Mesendoderm (in vitro differentiated cells): ENCODE measurements at regions not wholly inside any gene's neighbourhood (a gene's known extent, or its start where the extent isn't known, plus 50 kb on each side); places are given as distances from the start of the nearest gene placed in this dataset.

Source experiments
- DNase-seq: peaks from one replicate; pipeline ENCODE4 v3.0.0; 2013
- H2AK5ac ChIP-seq: 2 replicates; pipeline ENCODE4 v1.6.1; 2013; ENCODE audit warnings: low read length, inconsistent platforms
- H2BK120ac ChIP-seq: 2 replicates; pipeline ENCODE4 v1.6.1; 2013; ENCODE audit warnings: low read depth, mild to moderate bottlenecking, low read length, moderate library complexity, mixed read lengths
- H2BK15ac ChIP-seq: replicated peaks from 2 replicates; pipeline ENCODE4 v1.6.1; 2013; ENCODE audit warnings: low read depth, mild to moderate bottlenecking, moderate library complexity
- H2BK5ac ChIP-seq: 2 replicates; pipeline ENCODE4 v1.6.1; 2013; ENCODE audit warnings: low read length, inconsistent platforms
- H3K18ac ChIP-seq: 2 replicates; pipeline ENCODE4 v1.6.1; 2013; ENCODE audit warnings: mild to moderate bottlenecking, low read length, mixed read lengths
- H3K23ac ChIP-seq: one replicate; pipeline ENCODE4 v1.6.1; 2013; ENCODE audit warnings: low read length
- H3K27ac ChIP-seq: 2 replicates; pipeline ENCODE4 v1.5.1; 2013; ENCODE audit warnings: low read depth, mild to moderate bottlenecking, inconsistent platforms, low read length, moderate library complexity
- H3K27me3 ChIP-seq: 2 replicates; pipeline ENCODE4 v1.6.1; 2013; ENCODE audit warnings: low read length, control low read depth, mild to moderate bottlenecking, inconsistent platforms; ENCODE audit not compliant: insufficient read depth, poor library complexity
- H3K36me3 ChIP-seq: 2 replicates; pipeline ENCODE4 v1.6.1; 2013; ENCODE audit warnings: low read length, inconsistent platforms; ENCODE audit not compliant: control insufficient read depth, insufficient read depth
- H3K4ac ChIP-seq: one replicate; pipeline ENCODE4 v1.6.1; 2013; ENCODE audit warnings: low read depth, mild to moderate bottlenecking, low read length, moderate library complexity
- H3K4me1 ChIP-seq: 2 replicates; pipeline ENCODE4 v1.6.1; 2013; ENCODE audit warnings: low read depth, low read length, inconsistent platforms; ENCODE audit not compliant: control insufficient read depth
- H3K4me2 ChIP-seq: 2 replicates; pipeline ENCODE4 v1.6.1; 2013; ENCODE audit warnings: low read length
- H3K4me3 ChIP-seq: 2 replicates; pipeline ENCODE4 v1.5.1; 2013; ENCODE audit warnings: mild to moderate bottlenecking, low read length
- H3K56ac ChIP-seq: one replicate; pipeline ENCODE4 v1.6.1; 2013; ENCODE audit warnings: low read length
- H3K79me1 ChIP-seq: 2 replicates; pipeline ENCODE4 v1.6.1; 2013; ENCODE audit warnings: low read length, inconsistent platforms
- H3K79me2 ChIP-seq: 2 replicates; pipeline ENCODE4 v1.6.1; 2013; ENCODE audit warnings: mild to moderate bottlenecking, low read length; ENCODE audit not compliant: control insufficient read depth, insufficient read depth
- H3K9ac ChIP-seq: 2 replicates; pipeline ENCODE4 v1.6.1; 2013; ENCODE audit warnings: low read length, inconsistent platforms
- H4K5ac ChIP-seq: one replicate; pipeline ENCODE4 v1.6.1; 2013; ENCODE audit warnings: low read length
- H4K8ac ChIP-seq: one replicate; pipeline ENCODE4 v1.6.1; 2013; ENCODE audit warnings: low read depth, mild to moderate bottlenecking, control low read depth, low read length, moderate library complexity
- WGBS: extraction: QIAGEN DNeasy Blood & Tissue Kit; methylation state at CpG from one replicate; pipeline ENCODE4 v1.1.7; 2013; ENCODE audit warnings: low lambda C conversion rate, missing lambda C conversion rate; ENCODE audit not compliant: insufficient coverage; ENCODE audit errors: extremely low coverage; 5-methylcytosine and 5-hydroxymethylcytosine counted together

DNA sequence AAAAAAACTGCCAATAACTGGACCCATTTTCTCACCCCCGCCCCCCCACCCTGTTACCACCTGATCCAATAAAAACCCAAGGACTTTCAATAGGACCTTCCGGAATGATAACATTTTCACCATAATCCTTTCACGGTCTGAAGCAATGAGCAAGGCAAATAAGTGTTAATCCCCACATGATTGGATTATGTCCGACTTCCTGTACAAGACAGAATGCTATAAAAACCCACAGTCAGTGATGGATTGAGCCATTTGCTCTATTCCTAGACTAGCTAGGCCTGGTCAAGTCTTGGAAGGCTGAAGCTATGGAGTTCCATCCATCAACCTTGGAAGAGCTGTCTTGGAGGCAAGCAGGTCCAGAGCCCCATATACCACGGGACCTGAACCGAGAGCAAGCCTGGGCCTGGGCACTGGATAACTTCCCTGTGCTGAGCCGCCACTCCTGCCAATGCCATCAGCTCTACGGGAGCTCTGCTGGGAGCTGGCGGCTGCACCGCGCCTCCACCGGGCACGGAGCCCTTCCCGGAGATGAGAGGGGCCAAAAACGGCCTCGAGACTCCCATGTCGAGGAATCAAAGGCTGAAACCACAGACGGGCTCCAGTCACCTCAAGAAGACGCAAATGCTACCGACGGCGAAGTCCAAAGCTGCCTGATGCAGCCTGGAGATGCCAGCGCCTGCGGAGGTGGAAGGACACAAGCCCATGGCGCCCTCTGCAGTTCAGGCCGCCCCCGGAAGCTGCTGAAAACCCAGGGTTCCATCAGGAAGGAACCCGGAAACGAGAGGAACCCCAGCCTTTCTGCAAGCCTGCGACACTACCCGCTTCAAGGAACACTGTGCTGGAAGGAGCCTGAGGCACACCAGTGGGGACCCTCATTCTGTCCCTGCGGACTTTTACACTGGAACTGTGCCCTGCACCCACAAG, 69.2 kb downstream of the ANXA2R start:
- DNase-seq, result peak; percentile 44
- Histone ChIP-seq H4K8ac (no peak overlapping the region), H3K4ac (no peak overlapping the region), H2BK120ac (no peak overlapping the region), H3K27ac (no peak overlapping the region), H2BK15ac (no peak overlapping the region), H3K56ac (peak overlapping the region; percentile 54), H3K4me2 (no peak overlapping the region), H4K5ac (no peak overlapping the region), H3K23ac (no peak overlapping the region), H3K79me1 (no peaks in the 10 kb centered on the region), H3K79me2 (no peaks in the 10 kb centered on the region), H3K36me3 (no peaks in the 10 kb centered on the region), H3K4me3 (no peak overlapping the region), H2BK5ac (no peak overlapping the region), H3K9ac (no peak overlapping the region), H3K27me3 (no peaks in the 10 kb centered on the region), H2AK5ac (no peak overlapping the region), H3K4me1 (no peaks in the 10 kb centered on the region), H3K18ac (no peak overlapping the region)
- no CpG with 5 or more reads among the region's 32 CpGs for WGBS

- Histone ChIP-seq H3K4me2 (no peak overlapping the region), H4K5ac (no peak overlapping the region), H2BK15ac (no peak overlapping the region), H3K4me1 (no peaks in the 10 kb centered on the region), H3K79me2 (no peaks in the 10 kb centered on the region), H3K4me3 (no peak overlapping the region), H2BK5ac (no peak overlapping the region), H3K79me1 (no peaks in the 10 kb centered on the region), H2AK5ac (no peak overlapping the region), H3K27ac (no peak overlapping the region), H3K36me3 (no peaks in the 10 kb centered on the region), H3K56ac (no peak overlapping the region), H3K4ac (no peak overlapping the region), H2BK120ac (no peak overlapping the region), H3K23ac (no peak overlapping the region), H3K27me3 (no peaks in the 10 kb centered on the region), H3K18ac (no peak overlapping the region), H3K9ac (no peak overlapping the region), H4K8ac (no peak overlapping the region)
- no CpG with 5 or more reads among the region's 3 CpGs for WGBS
- no peak for DNase-seq
Measured at GRCh38 chr5:42965934-42966333, 74.2 kb downstream of the ANXA2R start.

DNA sequence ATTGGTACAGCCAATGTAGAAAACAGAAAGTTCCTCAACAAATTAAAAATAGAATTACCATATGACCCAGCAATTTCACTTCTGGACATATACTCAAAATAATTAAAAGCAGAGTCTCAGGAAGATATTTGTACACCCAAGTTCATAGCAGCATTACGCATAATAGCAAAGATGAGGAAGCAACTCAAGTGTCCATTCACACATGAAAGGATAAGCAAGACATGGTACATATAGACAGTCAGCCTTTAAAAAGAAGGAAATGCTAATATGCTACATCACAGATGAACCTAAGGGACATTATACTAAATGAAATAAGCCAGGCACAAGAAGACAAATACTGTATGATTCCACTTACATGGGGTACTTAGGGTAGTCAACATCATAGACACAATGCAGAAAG, 76.7 kb downstream of the ANXA2R start:
- H4K8ac ChIP-seq, result no peak overlapping the region
- no peak overlapping the region for H4K5ac ChIP-seq
- H3K4me2 ChIP-seq, result no peak overlapping the region
- no peak overlapping the region for H3K4ac ChIP-seq
- WGBS, result no CpG with 5 or more reads among the region's 1 CpG
- no peak overlapping the region for H2BK15ac ChIP-seq
- H3K79me2 ChIP-seq, result no peaks in the 10 kb centered on the region
- H3K4me1 ChIP-seq, result no peaks in the 10 kb centered on the region
- H3K56ac ChIP-seq, result no peak overlapping the region
- H2AK5ac ChIP-seq, result no peak overlapping the region
- no peak overlapping the region for H2BK120ac ChIP-seq
- no peaks in the 10 kb centered on the region for H3K79me1 ChIP-seq
- no peak overlapping the region for H2BK5ac ChIP-seq
- H3K9ac ChIP-seq, result no peak overlapping the region
- H3K27ac ChIP-seq, result no peak overlapping the region
- H3K36me3 ChIP-seq, result no peaks in the 10 kb centered on the region
- no peak for DNase-seq
- H3K18ac ChIP-seq, result no peak overlapping the region
- no peak overlapping the region for H3K23ac ChIP-seq
- H3K4me3 ChIP-seq, result no peak overlapping the region
- H3K27me3 ChIP-seq, result no peaks in the 10 kb centered on the region

GRCh38 chr5:42962124-42962523, 78.0 kb downstream of the ANXA2R start:
- H3K4ac ChIP-seq, result no peak overlapping the region
- no peak overlapping the region for H2BK120ac ChIP-seq
- H4K8ac ChIP-seq, result no peak overlapping the region
- no peaks in the 10 kb centered on the region for H3K79me2 ChIP-seq
- H3K4me1 ChIP-seq, result no peaks in the 10 kb centered on the region
- H3K4me2 ChIP-seq, result no peak overlapping the region
- no peak overlapping the region for H2BK5ac ChIP-seq
- WGBS, result no CpG with 5 or more reads among the region's 2 CpGs
- no peak overlapping the region for H3K4me3 ChIP-seq
- no peak overlapping the region for H3K27ac ChIP-seq
- H3K79me1 ChIP-seq, result no peaks in the 10 kb centered on the region
- H3K23ac ChIP-seq, result no peak overlapping the region
- H4K5ac ChIP-seq, result no peak overlapping the region
- DNase-seq, result no peak
- H3K9ac ChIP-seq, result no peak overlapping the region
- no peak overlapping the region for H3K56ac ChIP-seq
- no peak overlapping the region for H2AK5ac ChIP-seq
- H3K18ac ChIP-seq, result no peak overlapping the region
- H2BK15ac ChIP-seq, result no peak overlapping the region
- no peaks in the 10 kb centered on the region for H3K36me3 ChIP-seq
- no peaks in the 10 kb centered on the region for H3K27me3 ChIP-seq

DNA sequence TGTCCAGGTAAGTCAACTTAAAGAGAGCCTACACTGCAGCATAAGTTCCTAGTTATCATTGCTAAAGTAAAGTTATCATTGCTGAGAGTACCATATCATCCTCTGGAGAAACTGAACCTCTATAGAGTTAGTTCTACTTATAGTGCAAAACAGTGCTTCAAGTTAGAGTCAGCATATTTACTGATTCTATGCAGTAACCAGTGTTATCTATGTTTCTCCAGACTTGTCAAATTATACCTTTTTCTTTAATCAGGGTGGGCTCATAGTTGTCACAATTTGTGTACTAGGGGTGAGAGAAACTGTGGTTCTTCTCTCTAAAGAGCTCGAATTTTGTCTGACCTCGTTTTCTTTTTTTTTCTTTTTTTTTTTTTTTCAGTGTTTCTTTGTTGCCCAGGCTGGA, 79.6 kb downstream of the ANXA2R start:
- WGBS, result no CpG with 5 or more reads among the region's 2 CpGs
- H3K18ac ChIP-seq, result no peak overlapping the region
- H4K8ac ChIP-seq, result no peak overlapping the region
- no peak overlapping the region for H3K4me2 ChIP-seq
- H2BK15ac ChIP-seq, result no peak overlapping the region
- no peak overlapping the region for H2BK5ac ChIP-seq
- H3K4me3 ChIP-seq, result no peak overlapping the region
- no peak overlapping the region for H2BK120ac ChIP-seq
- no peak overlapping the region for H3K4ac ChIP-seq
- no peak overlapping the region for H3K27ac ChIP-seq
- DNase-seq, result no peak
- H3K9ac ChIP-seq, result no peak overlapping the region
- no peaks in the 10 kb centered on the region for H3K27me3 ChIP-seq
- H3K36me3 ChIP-seq, result no peaks in the 10 kb centered on the region
- H3K56ac ChIP-seq, result no peak overlapping the region
- H3K4me1 ChIP-seq, result no peaks in the 10 kb centered on the region
- H2AK5ac ChIP-seq, result no peak overlapping the region
- H3K79me1 ChIP-seq, result no peaks in the 10 kb centered on the region
- H3K23ac ChIP-seq, result no peak overlapping the region
- H3K79me2 ChIP-seq, result no peaks in the 10 kb centered on the region
- H4K5ac ChIP-seq, result no peak overlapping the region

GRCh38 chr5:42956551-42956950, 83.6 kb downstream of the ANXA2R start:
- no peak overlapping the region for H4K5ac ChIP-seq
- H3K79me1 ChIP-seq, result no peaks in the 10 kb centered on the region
- H3K4me1 ChIP-seq, result no peaks in the 10 kb centered on the region
- H4K8ac ChIP-seq, result no peak overlapping the region
- H2AK5ac ChIP-seq, result no peak overlapping the region
- no peak overlapping the region for H3K4me3 ChIP-seq
- H2BK120ac ChIP-seq, result no peak overlapping the region
- no peak overlapping the region for H3K56ac ChIP-seq
- no peak overlapping the region for H2BK15ac ChIP-seq
- H2BK5ac ChIP-seq, result no peak overlapping the region
- no peaks in the 10 kb centered on the region for H3K27me3 ChIP-seq
- no peak overlapping the region for H3K4ac ChIP-seq
- H3K79me2 ChIP-seq, result no peaks in the 10 kb centered on the region
- no CpG with 5 or more reads among the region's 2 CpGs for WGBS
- no peak for DNase-seq
- H3K18ac ChIP-seq, result no peak overlapping the region
- H3K23ac ChIP-seq, result no peak overlapping the region
- H3K27ac ChIP-seq, result no peak overlapping the region
- no peaks in the 10 kb centered on the region for H3K36me3 ChIP-seq
- H3K4me2 ChIP-seq, result no peak overlapping the region
- H3K9ac ChIP-seq, result no peak overlapping the region
